ENCODE measurements at regions not wholly inside any gene's neighbourhood (a gene's known extent, or its start where the extent isn't known, plus 50 kb on each side); places are given as distances from the start of the nearest gene placed in this dataset.

GRCh38 chr4:124505211-124505610, 207.3 kb downstream of the ANKRD50 start:
- H3K4me3 ChIP-seq (ENCODE audit: low read depth, low read length) = no peak overlapping the region
- TF ChIP-seq CTCF (IDR thresholded peaks at IDR 0.05; ENCODE audit: low read depth, low read length) = no peak

- H3K4me3 ChIP-seq (ENCODE audit: low read depth, low read length) = no peak overlapping the region
- TF ChIP-seq CTCF (IDR thresholded peaks at IDR 0.05; ENCODE audit: low read depth, low read length) = no peak
Measured at GRCh38 chr4:124509151-124509550, 203.4 kb downstream of the ANKRD50 start.

- H3K4me3 ChIP-seq (ENCODE audit: low read depth, low read length) = no peak overlapping the region
- no peak for TF ChIP-seq CTCF (IDR thresholded peaks at IDR 0.05; ENCODE audit: low read depth, low read length)
Measured at GRCh38 chr4:124514588-124514987, 197.9 kb downstream of the ANKRD50 start.

- TF ChIP-seq CTCF (IDR thresholded peaks at IDR 0.05; ENCODE audit: low read depth, low read length) = no peak
- H3K4me3 ChIP-seq (ENCODE audit: low read depth, low read length) = no peak overlapping the region
Measured at GRCh38 chr4:124515591-124515990, 196.9 kb downstream of the ANKRD50 start.

GRCh38 chr4:124519196-124519595, 193.3 kb downstream of the ANKRD50 start:
- TF ChIP-seq CTCF (IDR thresholded peaks at IDR 0.05; ENCODE audit: low read depth, low read length) = no peak
- no peak overlapping the region for H3K4me3 ChIP-seq (ENCODE audit: low read depth, low read length)

GRCh38 chr4:124523816-124524215, 188.7 kb downstream of the ANKRD50 start:
- no peak for TF ChIP-seq CTCF (IDR thresholded peaks at IDR 0.05; ENCODE audit: low read depth, low read length)
- no peak overlapping the region for H3K4me3 ChIP-seq (ENCODE audit: low read depth, low read length)

GRCh38 chr4:124525524-124525923, 187.0 kb downstream of the ANKRD50 start:
- TF ChIP-seq CTCF (IDR thresholded peaks at IDR 0.05; ENCODE audit: low read depth, low read length) = no peak
- H3K4me3 ChIP-seq (ENCODE audit: low read depth, low read length) = no peak overlapping the region
